ENCODE measurements at regions not wholly inside any gene's neighbourhood (a gene's known extent, or its start where the extent isn't known, plus 50 kb on each side); places are given as distances from the start of the nearest gene placed in this dataset.
A peak's percentile ranks its signal among the peaks of the same experiment; 100 is the strongest.
"Not testable (repeated sequence)": the region's sequence is repeated elsewhere in the genome, so short reads cannot be mapped to it uniquely, and the experiment has no call there.

DNA sequence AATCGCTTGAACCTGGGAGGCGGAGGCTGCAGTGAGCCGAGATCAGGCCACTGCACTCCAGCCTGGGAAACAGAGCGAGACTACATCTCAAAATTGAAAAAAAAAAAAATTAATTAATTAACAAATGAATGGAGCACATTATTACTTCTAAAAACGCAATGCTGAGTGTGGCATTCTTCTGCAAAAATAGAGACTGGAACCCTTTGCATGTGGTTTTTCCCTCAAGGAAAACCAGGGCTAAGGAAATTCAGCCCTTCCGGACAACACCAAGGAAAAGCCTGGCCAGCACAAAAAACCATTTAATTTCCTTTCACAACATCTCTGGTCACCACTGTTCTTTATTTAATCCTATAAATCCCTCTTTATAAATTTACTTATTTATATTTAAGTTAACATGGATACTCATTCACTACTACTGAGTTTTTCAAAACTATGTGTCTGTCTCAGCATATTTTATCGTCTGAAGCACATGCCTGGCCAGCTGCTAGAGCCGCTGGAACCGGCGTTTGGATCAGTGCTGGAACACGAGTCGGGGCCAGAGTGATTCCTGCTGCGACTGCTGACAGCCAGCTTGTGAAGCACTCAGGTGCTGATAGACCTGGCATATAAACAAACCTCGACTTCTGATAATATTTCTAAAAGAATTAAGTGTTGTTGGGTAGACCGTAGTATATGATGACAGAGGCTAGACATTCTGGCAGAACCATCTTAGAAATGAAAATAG, 84.5 kb upstream of the WWC2 start:
- DNase-seq (peak in 2 of 4 donors; percentile 16 to 46), ATAC-seq (no peak)
- no peaks in the 10 kb centered on the region for H3K9me3 ChIP-seq
- no peak overlapping the region for H3K27ac ChIP-seq
- H3K27me3 ChIP-seq = peaks cover 0 to 8% of the 10 kb centered on the region in 2 donors
- H3K4me3 ChIP-seq = no peak overlapping the region
- intact Hi-C loops (cut with DNase I) = no loop called here
- no peak for TF ChIP-seq CTCF (IDR thresholded peaks at IDR 0.05)
- no peaks in the 10 kb centered on the region for H3K4me1 ChIP-seq
- no peaks in the 10 kb centered on the region for H3K36me3 ChIP-seq

GRCh38 chr4:183013730-183014002, 85.4 kb upstream of the WWC2 start:
- no peak overlapping the region for H3K4me3 ChIP-seq
- TF ChIP-seq CTCF (IDR thresholded peaks at IDR 0.05) = no peak
- intact Hi-C loops (cut with DNase I) = no loop called here
- DNase-seq (no peak), ATAC-seq (no peak)
- H3K27ac ChIP-seq = no peak overlapping the region
- no peaks in the 10 kb centered on the region for H3K4me1 ChIP-seq
- H3K9me3 ChIP-seq = no peaks in the 10 kb centered on the region
- H3K36me3 ChIP-seq = no peaks in the 10 kb centered on the region
- H3K27me3 ChIP-seq = peaks cover 0 to 8% of the 10 kb centered on the region in 2 donors

GRCh38 chr4:183012879-183013729, 86.0 kb upstream of the WWC2 start:
- Histone ChIP-seq H3K4me1 (no peaks in the 10 kb centered on the region), H3K4me3 (no peak overlapping the region), H3K36me3 (no peaks in the 10 kb centered on the region), H3K9me3 (no peaks in the 10 kb centered on the region), H3K27ac (no peak overlapping the region), H3K27me3 (peaks cover 0 to 8% of the 10 kb centered on the region in 2 donors)
- intact Hi-C loops (cut with DNase I) = no loop called here
- DNase-seq = no peak
- ATAC-seq = no peak
- TF ChIP-seq CTCF (IDR thresholded peaks at IDR 0.05) = no peak

DNA sequence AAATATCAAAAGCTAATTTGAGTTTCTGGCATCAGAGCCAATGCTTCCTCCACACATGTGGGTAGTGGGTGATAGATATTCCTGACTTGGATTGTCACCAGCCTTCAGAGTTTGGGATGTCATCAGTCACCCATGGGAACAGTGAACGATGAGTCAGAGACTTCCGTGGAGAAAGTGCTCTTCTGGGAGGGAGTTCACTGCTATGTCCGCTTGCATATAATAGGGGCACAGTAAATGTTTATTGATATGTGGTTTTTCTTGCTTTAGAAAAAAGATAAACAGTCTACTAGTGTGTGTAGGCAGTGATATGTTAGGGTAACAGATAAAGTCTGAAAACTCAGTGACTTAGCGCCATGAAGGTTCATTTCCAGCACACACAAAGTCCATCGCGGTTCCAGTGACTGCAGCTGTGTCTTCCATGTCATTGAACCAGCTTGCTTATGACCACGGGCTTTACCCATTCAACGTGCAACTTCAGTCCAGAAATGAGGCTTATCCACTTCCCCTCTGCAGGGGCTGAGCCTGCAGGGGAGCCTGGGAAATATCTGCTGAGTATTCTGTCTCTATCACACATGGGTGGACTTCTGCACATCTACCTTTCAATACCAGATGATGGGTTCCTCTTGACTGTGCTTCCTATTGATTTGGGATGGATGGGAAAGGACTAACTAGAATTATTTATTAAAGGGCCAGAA, 87.7 kb upstream of the WWC2 start:
- TF ChIP-seq CTCF (IDR thresholded peaks at IDR 0.05) = no peak
- Histone ChIP-seq H3K36me3 (no peaks in the 10 kb centered on the region), H3K27ac (no peak overlapping the region), H3K4me3 (no peak overlapping the region), H3K4me1 (no peaks in the 10 kb centered on the region), H3K27me3 (peaks cover 0 to 14% of the 10 kb centered on the region in 2 donors), H3K9me3 (no peaks in the 10 kb centered on the region)
- no peak for DNase-seq
- intact Hi-C loops (cut with DNase I) = no loop called here
- no peak for ATAC-seq

GRCh38 chr4:183008492-183008891, 90.6 kb upstream of the WWC2 start:
- no peak for DNase-seq
- no peak for TF ChIP-seq CTCF (IDR thresholded peaks at IDR 0.05)
- Histone ChIP-seq H3K36me3 (no peaks in the 10 kb centered on the region), H3K4me1 (no peaks in the 10 kb centered on the region), H3K27ac (no peak overlapping the region), H3K27me3 (peaks cover 0 to 11% of the 10 kb centered on the region in 2 donors), H3K9me3 (peaks cover 0 to 2% of the 10 kb centered on the region in 2 donors), H3K4me3 (no peak overlapping the region)
- no peak for ATAC-seq
- intact Hi-C loops (cut with DNase I) = no loop called here

- intact Hi-C loops (cut with DNase I); H3K36me3 ChIP-seq; H3K4me3 ChIP-seq; ATAC-seq; DNase-seq; H3K27me3 ChIP-seq; H3K4me1 ChIP-seq; H3K9me3 ChIP-seq; H3K27ac ChIP-seq: not testable (repeated sequence)
Measured at GRCh38 chr4:183004370-183004769, 87.2 kb upstream of the DCTD start.
